H9 (cell line): ENCODE measurements at regions not wholly inside any gene's neighbourhood (a gene's known extent, or its start where the extent isn't known, plus 50 kb on each side); places are given as distances from the start of the nearest gene placed in this dataset.

Experiments
- DNase-seq: peaks from one replicate; pipeline ENCODE4 v3.0.0-alpha.2; 2017
- H2AFZ ChIP-seq: one replicate; pipeline ENCODE4 v1.6.1; 2013; ENCODE audit warnings: mild to moderate bottlenecking, low read length, control low read depth, moderate library complexity
- H2AK5ac ChIP-seq: 2 replicates; pipeline ENCODE4 v1.6.1; 2013; ENCODE audit warnings: low read length, control low read depth, mixed read lengths; ENCODE audit not compliant: insufficient read length
- H2BK120ac ChIP-seq: one replicate; pipeline ENCODE4 v1.6.1; 2013; ENCODE audit warnings: low read depth, mild to moderate bottlenecking, low read length, control low read depth, inconsistent platforms; ENCODE audit not compliant: poor library complexity, severe bottlenecking
- H2BK12ac ChIP-seq: 2 replicates; pipeline ENCODE4 v1.6.1; 2013; ENCODE audit warnings: low read length, control low read depth, mixed read lengths, low read depth; ENCODE audit not compliant: insufficient read length
- H2BK15ac ChIP-seq: 2 replicates; pipeline ENCODE4 v1.6.1; 2013; ENCODE audit warnings: low read depth, low read length, control low read depth
- H2BK20ac ChIP-seq: one replicate; pipeline ENCODE4 v1.6.1; 2013; ENCODE audit warnings: low read depth, mild to moderate bottlenecking, low read length, control low read depth, inconsistent platforms; ENCODE audit not compliant: poor library complexity, severe bottlenecking
- H2BK5ac ChIP-seq: 2 replicates; pipeline ENCODE4 v1.6.1; 2013; ENCODE audit warnings: low read length, control low read depth, mixed read lengths; ENCODE audit not compliant: insufficient read length
- H3K14ac ChIP-seq: 2 replicates; pipeline ENCODE4 v1.6.1; 2013; ENCODE audit warnings: low read length, control low read depth; ENCODE audit not compliant: insufficient read depth
- H3K18ac ChIP-seq: 2 replicates; pipeline ENCODE4 v1.6.1; 2013; ENCODE audit warnings: low read depth, mild to moderate bottlenecking, mixed read lengths, low read length, control low read depth; ENCODE audit not compliant: insufficient read length
- H3K23ac ChIP-seq: 2 replicates; pipeline ENCODE4 v1.6.1; 2013; ENCODE audit warnings: low read length, control low read depth, mixed read lengths, low read depth; ENCODE audit not compliant: insufficient read length
- H3K23me2 ChIP-seq: 2 replicates; pipeline ENCODE4 v1.6.1; 2013; ENCODE audit warnings: low read depth, mild to moderate bottlenecking, mixed read lengths, low read length, control low read depth; ENCODE audit not compliant: insufficient read length, poor library complexity, severe bottlenecking
- H3K27ac ChIP-seq: 2 replicates; pipeline ENCODE4 v1.5.1; 2013; ENCODE audit warnings: low read length, control low read depth, mixed read lengths, low read depth; ENCODE audit not compliant: insufficient read length
- H3K27me3 ChIP-seq: 2 replicates; pipeline ENCODE4 v1.6.1; 2013; ENCODE audit warnings: low read length, control low read depth, inconsistent platforms; ENCODE audit not compliant: insufficient read depth
- H3K4ac ChIP-seq: 2 replicates; pipeline ENCODE4 v1.6.1; 2013; ENCODE audit warnings: low read depth, mild to moderate bottlenecking, control low read depth, inconsistent platforms, low read length, moderate library complexity
- H3K4me1 ChIP-seq: 2 replicates; pipeline ENCODE4 v1.6.1; 2013; ENCODE audit warnings: low read length, control low read depth, inconsistent platforms; ENCODE audit not compliant: insufficient read depth
- H3K4me2 ChIP-seq: 2 replicates; pipeline ENCODE4 v1.6.1; 2013; ENCODE audit warnings: low read length, control low read depth, mixed read lengths; ENCODE audit not compliant: insufficient read length, insufficient read depth
- H3K56ac ChIP-seq: 2 replicates; pipeline ENCODE4 v1.6.1; 2013; ENCODE audit warnings: low read depth, mild to moderate bottlenecking, mixed read lengths, low read length, control low read depth; ENCODE audit not compliant: insufficient read length
- H3K79me1 ChIP-seq: 2 replicates; pipeline ENCODE4 v1.6.1; 2013; ENCODE audit warnings: low read depth, mild to moderate bottlenecking, moderate library complexity, low read length, control low read depth, inconsistent platforms; ENCODE audit not compliant: insufficient read depth, poor library complexity, severe bottlenecking
- H3K79me2 ChIP-seq: 2 replicates; pipeline ENCODE4 v1.6.1; 2013; ENCODE audit warnings: low read length, control low read depth, inconsistent platforms; ENCODE audit not compliant: insufficient read depth
- H3K9ac ChIP-seq: 2 replicates; pipeline ENCODE4 v1.6.1; 2013; ENCODE audit warnings: low read length, control low read depth, mixed read lengths; ENCODE audit not compliant: insufficient read length; ENCODE audit errors: extremely low read depth
- H3K9me3 ChIP-seq: one replicate; pipeline ENCODE4 v1.6.1; 2013; ENCODE audit warnings: low read depth, low read length, inconsistent platforms; ENCODE audit not compliant: control insufficient read depth
- H3T11ph ChIP-seq: one replicate; pipeline ENCODE4 v1.6.1; 2013; ENCODE audit warnings: mild to moderate bottlenecking, low read length, control low read depth, inconsistent platforms
- H4K20me1 ChIP-seq: one replicate; pipeline ENCODE4 v1.6.1; 2013; ENCODE audit not compliant: control insufficient read depth, insufficient read length, insufficient read depth
- H4K5ac ChIP-seq: 2 replicates; pipeline ENCODE4 v1.6.1; 2013; ENCODE audit warnings: low read depth, mild to moderate bottlenecking, mixed read lengths, low read length, control low read depth; ENCODE audit not compliant: insufficient read length
- H4K8ac ChIP-seq: replicated peaks from 2 replicates; pipeline ENCODE4 v1.6.1; 2013; ENCODE audit warnings: low read length, control low read depth, mixed read lengths, low read depth; ENCODE audit not compliant: insufficient read length
- H4K91ac ChIP-seq: 2 replicates; pipeline ENCODE4 v1.6.1; 2013; ENCODE audit warnings: low read depth, mild to moderate bottlenecking, moderate library complexity, mixed read lengths, low read length, control low read depth; ENCODE audit not compliant: insufficient read length
- H3K27ac Mint-ChIP-seq, 3 experiments: 2 replicates in 2 of 3; 3 replicates in 1 of 3; pipeline ENCODE4 v1.8.0; 2020 to 2021; ENCODE audit warnings: mixed read lengths in 3 of 3, mild to moderate bottlenecking in 1 of 3, moderate library complexity in 1 of 3
- H3K27me3 Mint-ChIP-seq: 2 replicates; pipeline ENCODE4 v1.8.0; 2021; ENCODE audit warnings: low read depth, mild to moderate bottlenecking, moderate library complexity, mixed read lengths
- H3K36me3 Mint-ChIP-seq, 3 experiments: 2 replicates in 2 of 3; 3 replicates in 1 of 3; pipeline ENCODE4 v1.8.0; 2020 to 2021; ENCODE audit warnings: low read depth in 3 of 3, mixed read lengths in 3 of 3; ENCODE audit not compliant: insufficient read depth in 1 of 3
- H3K4me1 Mint-ChIP-seq, 2 experiments: 2 replicates each; pipeline ENCODE4 v1.8.0; 2020; ENCODE audit warnings: mixed read lengths in 2 of 2
- H3K4me3 Mint-ChIP-seq, 2 experiments: 2 replicates in 1 of 2; 3 replicates in 1 of 2; pipeline ENCODE4 v1.8.0; 2020 to 2021; ENCODE audit warnings: mild to moderate bottlenecking in 2 of 2, mixed read lengths in 2 of 2, moderate library complexity in 1 of 2
- H3K9me3 Mint-ChIP-seq, 2 experiments: 2 replicates in 1 of 2; 3 replicates in 1 of 2; pipeline ENCODE4 v1.8.0; 2020; ENCODE audit warnings: mild to moderate bottlenecking in 2 of 2, mixed read lengths in 2 of 2, moderate library complexity in 1 of 2
- WGBS: extraction: QIAGEN DNeasy Blood & Tissue Kit; methylation state at CpG from one replicate; pipeline ENCODE4 v1.1.7; 2013; ENCODE audit warnings: missing lambda C conversion rate, low lambda C conversion rate, mixed read lengths; ENCODE audit not compliant: insufficient read length; ENCODE audit errors: extremely low coverage; 5-methylcytosine and 5-hydroxymethylcytosine counted together
- TF ChIP-seq, protein P1 (sequence below): fragments of 200-600 bp; sonication (generic); conservative IDR thresholded peaks from 3 replicates; pipeline ENCODE4 v1.8.0; 2021; ENCODE audit warnings: antibody characterized with exemption, mild to moderate bottlenecking

DNA sequence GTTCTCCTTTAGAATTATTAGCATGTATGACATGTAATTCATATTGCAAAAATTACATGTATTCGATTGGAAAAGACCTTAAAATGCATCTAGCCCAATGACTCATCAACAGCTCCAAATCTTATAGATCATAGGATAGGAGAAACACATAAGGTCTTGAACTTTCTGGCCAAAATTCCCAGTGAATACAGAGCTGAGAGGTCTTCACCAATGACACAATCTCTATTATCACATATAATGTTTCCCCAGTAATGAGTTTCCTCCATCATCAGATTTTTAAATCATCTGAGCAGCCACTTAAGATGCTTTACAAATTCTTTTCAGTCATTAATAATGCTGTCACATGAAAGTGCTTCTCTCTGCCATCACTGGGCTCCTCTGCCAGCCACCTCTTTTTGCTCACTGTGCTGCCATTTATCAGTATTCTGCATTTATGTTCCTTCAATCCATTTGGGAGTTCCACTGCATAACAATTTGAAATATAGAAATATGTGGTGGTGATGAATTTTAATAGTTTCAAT, 804.9 kb downstream of the SUCLG1 start:
- Histone ChIP-seq H3K79me2 (no peaks in the 10 kb centered on the region), H2AK5ac (no peak overlapping the region), H3K9ac (no peak overlapping the region), H3K4me1 (no peaks in the 10 kb centered on the region), H4K20me1 (no peaks in the 10 kb centered on the region), H2AFZ (no peak overlapping the region), H3K4ac (no peak overlapping the region), H3T11ph (no peak overlapping the region), H3K27me3 (no peaks in the 10 kb centered on the region), H2BK20ac (no peak overlapping the region), H3K56ac (no peak overlapping the region), H3K9me3 (no peaks in the 10 kb centered on the region), H2BK5ac (no peak overlapping the region), H2BK15ac (no peak overlapping the region), H2BK12ac (no peak overlapping the region), H3K14ac (no peak overlapping the region), H3K23me2 (no peaks in the 10 kb centered on the region), H4K5ac (no peak overlapping the region), H3K79me1 (no peaks in the 10 kb centered on the region), H4K8ac (no peak overlapping the region), H3K18ac (no peak overlapping the region), H3K23ac (no peak overlapping the region), H3K4me2 (no peak overlapping the region), H2BK120ac (no peak overlapping the region), H4K91ac (no peak overlapping the region), H3K27ac (no peak overlapping the region)
- Mint-ChIP-seq H3K4me3 (no peak overlapping the region), H3K36me3 (no peaks in the 10 kb centered on the region), H3K27me3 (no peaks in the 10 kb centered on the region), H3K4me1 (no peaks in the 10 kb centered on the region), H3K27ac (no peak overlapping the region), H3K9me3 (no peaks in the 10 kb centered on the region)
- no CpG with 5 or more reads among the region's 1 CpG for WGBS
- TF ChIP-seq, protein P1, sequence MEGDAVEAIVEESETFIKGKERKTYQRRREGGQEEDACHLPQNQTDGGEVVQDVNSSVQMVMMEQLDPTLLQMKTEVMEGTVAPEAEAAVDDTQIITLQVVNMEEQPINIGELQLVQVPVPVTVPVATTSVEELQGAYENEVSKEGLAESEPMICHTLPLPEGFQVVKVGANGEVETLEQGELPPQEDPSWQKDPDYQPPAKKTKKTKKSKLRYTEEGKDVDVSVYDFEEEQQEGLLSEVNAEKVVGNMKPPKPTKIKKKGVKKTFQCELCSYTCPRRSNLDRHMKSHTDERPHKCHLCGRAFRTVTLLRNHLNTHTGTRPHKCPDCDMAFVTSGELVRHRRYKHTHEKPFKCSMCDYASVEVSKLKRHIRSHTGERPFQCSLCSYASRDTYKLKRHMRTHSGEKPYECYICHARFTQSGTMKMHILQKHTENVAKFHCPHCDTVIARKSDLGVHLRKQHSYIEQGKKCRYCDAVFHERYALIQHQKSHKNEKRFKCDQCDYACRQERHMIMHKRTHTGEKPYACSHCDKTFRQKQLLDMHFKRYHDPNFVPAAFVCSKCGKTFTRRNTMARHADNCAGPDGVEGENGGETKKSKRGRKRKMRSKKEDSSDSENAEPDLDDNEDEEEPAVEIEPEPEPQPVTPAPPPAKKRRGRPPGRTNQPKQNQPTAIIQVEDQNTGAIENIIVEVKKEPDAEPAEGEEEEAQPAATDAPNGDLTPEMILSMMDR = no peak
- no peak for DNase-seq
